ENCODE measurements at regions not wholly inside any gene's neighbourhood (a gene's known extent, or its start where the extent isn't known, plus 50 kb on each side); places are given as distances from the start of the nearest gene placed in this dataset.

GRCh38 chr4:114335339-114335738 lies 263.3 kb upstream of the UGT8 start:
- DNase-seq (ENCODE audit: low read depth) = no peak
- no peak for TF ChIP-seq CTCF (IDR thresholded peaks at IDR 0.05; ENCODE audit: insufficient read depth, low read depth, low read length)

GRCh38 chr4:114343015-114343414 lies 255.6 kb upstream of the UGT8 start:
- TF ChIP-seq CTCF (IDR thresholded peaks at IDR 0.05; ENCODE audit: insufficient read depth, low read depth, low read length) = no peak
- H3K4me3 ChIP-seq (ENCODE audit: low read depth, low read length) = no peak overlapping the region
- DNase-seq (ENCODE audit: low read depth) = no peak

More at GRCh38 chr4:114335339-114335738, 263.3 kb upstream of the UGT8 start:
- H3K4me3 ChIP-seq (ENCODE audit: low read depth, low read length) = no peak overlapping the region

GRCh38 chr4:114349543-114350175 lies 248.9 kb upstream of the UGT8 start:
- peak; percentile 27 for DNase-seq (ENCODE audit: low read depth)
- H3K4me3 ChIP-seq (ENCODE audit: low read depth, low read length) = no peak overlapping the region
- TF ChIP-seq CTCF (IDR thresholded peaks at IDR 0.05; ENCODE audit: insufficient read depth, low read depth, low read length) = no peak

GRCh38 chr4:114358901-114359300 lies 239.7 kb upstream of the UGT8 start:
- TF ChIP-seq CTCF (IDR thresholded peaks at IDR 0.05; ENCODE audit: insufficient read depth, low read depth, low read length) = no peak

GRCh38 chr4:114361249-114361648 lies 237.4 kb upstream of the UGT8 start:
- no peak overlapping the region for H3K4me3 ChIP-seq (ENCODE audit: low read depth, low read length)
- DNase-seq (ENCODE audit: low read depth) = peak; percentile 8
- no peak for TF ChIP-seq CTCF (IDR thresholded peaks at IDR 0.05; ENCODE audit: insufficient read depth, low read depth, low read length)

More at GRCh38 chr4:114358901-114359300, 239.7 kb upstream of the UGT8 start:
- DNase-seq (ENCODE audit: low read depth) = no peak
- H3K4me3 ChIP-seq (ENCODE audit: low read depth, low read length) = no peak overlapping the region

- TF ChIP-seq CTCF (IDR thresholded peaks at IDR 0.05; ENCODE audit: insufficient read depth, low read depth, low read length) = no peak
- DNase-seq (ENCODE audit: low read depth) = peak; percentile 24
- H3K4me3 ChIP-seq (ENCODE audit: low read depth, low read length) = no peak overlapping the region
These were observed 233.8 kb upstream of the UGT8 start for GRCh38 chr4:114364857-114365256.

GRCh38 chr4:114365591-114365990 lies 233.0 kb upstream of the UGT8 start:
- TF ChIP-seq CTCF (IDR thresholded peaks at IDR 0.05; ENCODE audit: insufficient read depth, low read depth, low read length) = no peak

More at GRCh38 chr4:114365591-114365990, 233.0 kb upstream of the UGT8 start:
- H3K4me3 ChIP-seq (ENCODE audit: low read depth, low read length) = no peak overlapping the region
- no peak for DNase-seq (ENCODE audit: low read depth)

Data from fibroblast of villous mesenchyme (primary cell).